NB4 (cell line): ENCODE measurements at regions not wholly inside any gene's neighbourhood (a gene's known extent, or its start where the extent isn't known, plus 50 kb on each side); places are given as distances from the start of the nearest gene placed in this dataset.

ENCODE experiments used
- POLR2A ChIP-seq: IDR thresholded peaks from 2 replicates; pipeline ENCODE4 v1.6.1; 2011; ENCODE audit warnings: mild to moderate bottlenecking; ENCODE audit not compliant: insufficient read length; ENCODE audit errors: extremely low read depth
- TF ChIP-seq, protein P1 (sequence below): IDR thresholded peaks from one replicate; pipeline ENCODE4 v1.5.1; 2012; ENCODE audit warnings: low read depth, low read length
- TF ChIP-seq, protein P2 (sequence below): IDR thresholded peaks from 2 replicates; pipeline ENCODE4 v1.6.1; 2011; ENCODE audit warnings: low read depth, low read length

DNA sequence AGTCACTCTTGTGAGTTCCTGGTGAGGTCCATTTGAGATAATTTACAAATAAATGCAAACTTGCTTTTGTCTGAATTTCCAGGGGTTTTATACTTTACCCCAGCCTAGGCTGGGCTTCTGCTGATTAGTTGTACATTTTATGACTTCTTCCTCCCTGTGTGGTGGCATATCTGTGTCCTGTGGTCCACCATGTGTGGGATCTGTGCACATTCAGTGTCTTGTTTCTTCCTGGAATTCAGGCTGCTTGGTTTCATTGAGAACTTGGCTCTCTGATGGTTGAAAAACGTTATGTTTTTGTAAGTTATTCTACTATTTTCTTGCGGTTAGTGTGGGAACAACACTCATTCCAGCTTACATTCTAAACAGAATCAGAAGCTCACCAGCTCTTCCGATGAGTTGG is 523.4 kb upstream of the PFKP start:
- TF ChIP-seq, protein P1, sequence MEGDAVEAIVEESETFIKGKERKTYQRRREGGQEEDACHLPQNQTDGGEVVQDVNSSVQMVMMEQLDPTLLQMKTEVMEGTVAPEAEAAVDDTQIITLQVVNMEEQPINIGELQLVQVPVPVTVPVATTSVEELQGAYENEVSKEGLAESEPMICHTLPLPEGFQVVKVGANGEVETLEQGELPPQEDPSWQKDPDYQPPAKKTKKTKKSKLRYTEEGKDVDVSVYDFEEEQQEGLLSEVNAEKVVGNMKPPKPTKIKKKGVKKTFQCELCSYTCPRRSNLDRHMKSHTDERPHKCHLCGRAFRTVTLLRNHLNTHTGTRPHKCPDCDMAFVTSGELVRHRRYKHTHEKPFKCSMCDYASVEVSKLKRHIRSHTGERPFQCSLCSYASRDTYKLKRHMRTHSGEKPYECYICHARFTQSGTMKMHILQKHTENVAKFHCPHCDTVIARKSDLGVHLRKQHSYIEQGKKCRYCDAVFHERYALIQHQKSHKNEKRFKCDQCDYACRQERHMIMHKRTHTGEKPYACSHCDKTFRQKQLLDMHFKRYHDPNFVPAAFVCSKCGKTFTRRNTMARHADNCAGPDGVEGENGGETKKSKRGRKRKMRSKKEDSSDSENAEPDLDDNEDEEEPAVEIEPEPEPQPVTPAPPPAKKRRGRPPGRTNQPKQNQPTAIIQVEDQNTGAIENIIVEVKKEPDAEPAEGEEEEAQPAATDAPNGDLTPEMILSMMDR = no peak
- TF ChIP-seq POLR2A = no peak
- TF ChIP-seq, protein P2, sequence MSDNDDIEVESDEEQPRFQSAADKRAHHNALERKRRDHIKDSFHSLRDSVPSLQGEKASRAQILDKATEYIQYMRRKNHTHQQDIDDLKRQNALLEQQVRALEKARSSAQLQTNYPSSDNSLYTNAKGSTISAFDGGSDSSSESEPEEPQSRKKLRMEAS = no peak
